Ascending aorta (tissue), 2 donors: ENCODE measurements at regions not wholly inside any gene's neighbourhood (a gene's known extent, or its start where the extent isn't known, plus 50 kb on each side); places are given as distances from the start of the nearest gene placed in this dataset.
A peak's percentile ranks its signal among the peaks of the same experiment; 100 is the strongest.

Experiments
- DNase-seq, 2 donors: peaks; one replicate each; pipeline ENCODE4 v3.0.0-alpha.2; 2019; ENCODE audit warnings: low spot score in 2 of 2
- H3K27ac ChIP-seq, 2 donors: fragments of 200-600 bp; sonication (generic); one replicate each; pipeline ENCODE4 v1.5.1; 2016 to 2017; ENCODE audit warnings: mild to moderate bottlenecking in 1 of 2
- H3K27me3 ChIP-seq: fragments of 200-600 bp; sonication (generic); one replicate; pipeline ENCODE4 v1.5.1; 2017
- H3K36me3 ChIP-seq, 2 donors: fragments of 200-600 bp; sonication (generic); one replicate each; pipeline ENCODE4 v1.5.1; 2016
- H3K4me1 ChIP-seq, 2 donors: fragments of 200-600 bp; sonication (generic); one replicate each; pipeline ENCODE4 v1.5.1; 2016 to 2017; ENCODE audit warnings: mild to moderate bottlenecking in 1 of 2
- H3K4me3 ChIP-seq, 2 donors: fragments of 200-600 bp; sonication (generic); one replicate each; pipeline ENCODE4 v1.5.1; 2016 to 2017; ENCODE audit warnings: mild to moderate bottlenecking in 1 of 2
- H3K9me3 ChIP-seq, 2 donors: fragments of 200-600 bp; sonication (generic); one replicate each; pipeline ENCODE4 v1.5.1; 2016
- CTCF ChIP-seq, 3 experiments: fragments of 200-600 bp in 2 of 3; fragments of 450-650 bp in 1 of 3; sonication (generic) in 2 of 3; IDR thresholded peaks; one replicate each; pipeline ENCODE4 v1.5.1; 2016 to 2019; ENCODE audit warnings: antibody characterized with exemption in 3 of 3, mild to moderate bottlenecking in 1 of 3, moderate library complexity in 1 of 3
- intact Hi-C: fragments of 100-400 bp; cut with DNase I; formaldehyde crosslinking; loops from one replicate; pipeline ENCODE4 v1.15.1; 2023

- TF ChIP-seq CTCF (IDR thresholded peaks at IDR 0.05), result no peak
- Histone ChIP-seq H3K27ac (no peak overlapping the region), H3K4me1 (no peaks in the 10 kb centered on the region), H3K27me3 (no peaks in the 10 kb centered on the region), H3K9me3 (no peaks in the 10 kb centered on the region), H3K4me3 (no peak overlapping the region), H3K36me3 (no peaks in the 10 kb centered on the region)
- DNase-seq, result no peak
- intact Hi-C loops, result no loop called here
These were observed 124.7 kb downstream of the WDR11 start for GRCh38 chr10:120975868-120976225.

GRCh38 chr10:120977897-120978296, 126.7 kb downstream of the WDR11 start:
- no peak for DNase-seq
- Histone ChIP-seq H3K4me1 (no peaks in the 10 kb centered on the region), H3K9me3 (no peaks in the 10 kb centered on the region), H3K27ac (no peak overlapping the region), H3K27me3 (no peaks in the 10 kb centered on the region), H3K4me3 (no peak overlapping the region), H3K36me3 (no peaks in the 10 kb centered on the region)
- no peak for TF ChIP-seq CTCF (IDR thresholded peaks at IDR 0.05)
- intact Hi-C loops, result no loop called here

- H3K9me3 ChIP-seq, result no peaks in the 10 kb centered on the region
- H3K4me1 ChIP-seq, result no peaks in the 10 kb centered on the region
- no peaks in the 10 kb centered on the region for H3K27me3 ChIP-seq
- no peak for DNase-seq
- no peak for TF ChIP-seq CTCF (IDR thresholded peaks at IDR 0.05)
- peak overlapping the region; percentile 47 to 50 for H3K4me3 ChIP-seq
- intact Hi-C loops, result no loop called here
- H3K36me3 ChIP-seq, result no peaks in the 10 kb centered on the region
- no peak overlapping the region for H3K27ac ChIP-seq
These were observed 127.6 kb downstream of the WDR11 start for GRCh38 chr10:120978589-120979252.

GRCh38 chr10:120979435-120980278, 128.5 kb downstream of the WDR11 start:
- peak in 1 of 2 donors; percentile 49 for DNase-seq
- Histone ChIP-seq H3K4me1 (no peaks in the 10 kb centered on the region), H3K27me3 (no peaks in the 10 kb centered on the region), H3K4me3 (peak overlapping the region; percentile 47 to 50), H3K36me3 (no peaks in the 10 kb centered on the region), H3K27ac (no peak overlapping the region), H3K9me3 (no peaks in the 10 kb centered on the region)
- TF ChIP-seq CTCF (IDR thresholded peaks at IDR 0.05), result no peak
- intact Hi-C loops, result no loop called here

- H3K9me3 ChIP-seq, result no peaks in the 10 kb centered on the region
- no peaks in the 10 kb centered on the region for H3K27me3 ChIP-seq
- DNase-seq, result peak in 1 of 2 donors; percentile 30
- H3K36me3 ChIP-seq, result no peaks in the 10 kb centered on the region
- TF ChIP-seq CTCF (IDR thresholded peaks at IDR 0.05), result no peak
- H3K27ac ChIP-seq, result no peak overlapping the region
- H3K4me3 ChIP-seq, result no peak overlapping the region
- H3K4me1 ChIP-seq, result no peaks in the 10 kb centered on the region
- intact Hi-C loops, result no loop called here
These were observed 129.4 kb downstream of the WDR11 start for GRCh38 chr10:120980279-120981255.
